Embryonic facial prominence (tissue), 1 donor: ENCODE measurements at regions not wholly inside any gene's neighbourhood (a gene's known extent, or its start where the extent isn't known, plus 50 kb on each side); places are given as distances from the start of the nearest gene placed in this dataset.

Experiments used
- DNase-seq: peaks from one replicate; pipeline ENCODE4 v3.0.0-alpha.2; 2016; ENCODE audit errors: extremely low spot score

DNA sequence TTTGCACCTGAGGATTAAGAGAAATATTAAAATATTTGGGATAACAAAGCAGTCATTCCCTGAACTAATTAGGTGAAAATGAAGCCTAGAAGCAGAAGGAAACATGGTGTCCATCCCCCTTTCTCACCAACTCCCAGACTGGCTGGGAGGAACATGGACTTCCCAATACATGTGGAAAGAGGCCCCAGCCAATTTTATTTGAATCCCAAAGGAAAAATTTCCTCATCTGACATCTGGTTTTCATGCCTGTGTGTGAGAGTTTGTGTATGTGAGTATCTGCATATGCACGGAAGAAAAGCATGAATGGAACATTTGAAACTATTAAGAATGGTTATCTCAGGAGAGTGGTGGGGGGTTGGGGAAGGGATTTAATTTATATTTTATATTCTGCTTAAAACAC lies 84.3 kb downstream of the COPS8 start:
- DNase-seq = no peak

GRCh38 chr2:237171396-237171795 lies 85.7 kb downstream of the COPS8 start:
- DNase-seq = peak; percentile 38

GRCh38 chr2:237171881-237172280 lies 86.2 kb downstream of the COPS8 start:
- no peak for DNase-seq

DNA sequence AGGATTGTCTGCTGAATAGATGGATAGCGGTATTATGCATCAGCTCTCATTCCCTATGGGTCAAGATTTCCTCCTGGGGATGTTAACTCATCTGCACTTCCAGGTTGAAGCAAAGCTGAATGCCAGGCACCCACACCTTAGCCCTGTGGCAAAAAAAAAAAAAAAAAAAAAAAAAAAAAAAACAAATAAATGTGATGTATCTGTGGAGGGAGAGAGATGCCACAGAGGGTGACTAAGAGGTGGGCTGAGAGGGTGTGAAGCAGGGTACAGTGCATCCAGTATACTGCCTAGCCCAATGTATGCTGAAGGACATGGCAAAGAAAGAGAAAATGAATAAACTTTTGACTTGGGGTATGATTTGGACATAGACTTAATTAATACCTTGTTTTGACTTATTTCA lies 91.4 kb downstream of the COPS8 start:
- DNase-seq = no peak

DNA sequence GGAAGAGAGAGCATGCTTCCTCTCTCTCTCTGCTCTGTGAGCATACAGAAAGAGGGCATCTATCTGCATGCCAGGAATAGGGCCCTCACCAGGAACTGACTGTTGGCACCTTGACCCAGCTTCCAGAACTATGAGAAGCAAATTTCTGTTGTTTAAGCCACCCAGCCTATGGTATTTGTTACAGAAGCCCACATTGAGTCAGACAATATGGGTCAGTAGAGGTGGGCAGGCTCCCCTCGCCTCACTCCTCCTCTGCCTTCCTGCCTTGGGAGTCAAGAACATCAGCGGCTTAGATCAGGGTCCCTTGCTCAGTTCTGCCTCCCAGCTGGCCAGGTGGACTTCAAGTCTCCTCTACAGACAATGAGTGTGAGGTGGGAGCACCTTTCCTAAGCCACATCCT lies 92.3 kb downstream of the COPS8 start:
- DNase-seq = no peak

- no peak for DNase-seq
Observed at GRCh38 chr2:237178396-237178795, 92.7 kb downstream of the COPS8 start.

DNA sequence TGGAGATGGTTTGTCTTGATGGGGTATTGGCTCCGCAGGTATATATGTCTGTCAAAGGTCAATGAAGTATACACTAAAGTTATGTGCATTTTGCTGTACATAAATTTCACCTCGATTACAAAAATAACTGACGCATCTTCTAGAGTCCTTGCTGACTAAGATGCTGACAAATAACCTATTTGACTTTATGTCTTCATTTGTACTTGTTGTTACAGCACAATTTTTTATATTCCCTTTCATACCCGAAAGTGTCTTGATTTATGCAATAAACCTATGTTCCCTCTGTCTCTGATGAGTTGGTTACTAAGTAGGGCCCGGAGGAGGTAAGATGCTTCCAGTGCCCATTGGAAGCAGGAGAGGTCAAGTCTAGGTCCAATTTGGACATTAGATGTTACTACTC lies 93.5 kb downstream of the COPS8 start:
- no peak for DNase-seq

GRCh38 chr2:237180187-237180586 lies 94.5 kb downstream of the COPS8 start:
- no peak for DNase-seq

- no peak for DNase-seq
Observed at GRCh38 chr2:237180987-237181386, 95.3 kb downstream of the COPS8 start.

- no peak for DNase-seq
Observed at GRCh38 chr2:237181844-237182243, 96.2 kb downstream of the COPS8 start.

DNA sequence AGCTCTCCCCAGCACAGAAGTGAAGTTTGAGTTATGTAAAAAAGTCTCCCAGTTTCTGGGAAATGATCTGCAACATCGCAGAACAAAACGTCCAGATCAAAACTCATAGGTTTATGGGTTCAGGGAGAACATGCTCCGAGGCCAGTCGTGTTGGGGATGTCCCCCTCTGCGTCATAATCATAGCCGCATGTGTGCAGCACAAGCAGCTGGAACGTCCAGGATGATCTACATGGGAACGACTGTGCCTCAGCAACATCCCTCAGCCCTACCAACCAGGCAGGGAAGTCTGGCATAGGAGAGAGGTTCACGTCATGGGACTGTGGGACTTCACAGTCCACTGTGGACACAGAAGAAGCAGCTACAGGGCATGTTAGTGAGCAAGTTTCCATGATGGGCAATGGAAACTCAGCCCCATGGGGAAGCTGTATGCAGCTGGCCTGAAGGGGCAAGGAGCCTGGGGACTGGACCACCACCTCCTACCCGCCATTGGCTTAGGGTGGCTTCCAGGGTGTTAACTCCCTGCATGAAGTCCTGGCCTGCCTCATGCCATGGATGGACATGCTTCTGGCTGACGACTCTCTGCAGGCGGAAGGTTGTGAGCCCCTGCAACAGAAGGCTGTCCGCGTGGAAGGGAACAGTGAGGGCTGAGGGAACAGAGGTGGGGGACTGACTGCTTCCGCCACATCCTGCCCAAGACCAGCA lies 96.9 kb downstream of the COPS8 start:
- DNase-seq = no peak

DNA sequence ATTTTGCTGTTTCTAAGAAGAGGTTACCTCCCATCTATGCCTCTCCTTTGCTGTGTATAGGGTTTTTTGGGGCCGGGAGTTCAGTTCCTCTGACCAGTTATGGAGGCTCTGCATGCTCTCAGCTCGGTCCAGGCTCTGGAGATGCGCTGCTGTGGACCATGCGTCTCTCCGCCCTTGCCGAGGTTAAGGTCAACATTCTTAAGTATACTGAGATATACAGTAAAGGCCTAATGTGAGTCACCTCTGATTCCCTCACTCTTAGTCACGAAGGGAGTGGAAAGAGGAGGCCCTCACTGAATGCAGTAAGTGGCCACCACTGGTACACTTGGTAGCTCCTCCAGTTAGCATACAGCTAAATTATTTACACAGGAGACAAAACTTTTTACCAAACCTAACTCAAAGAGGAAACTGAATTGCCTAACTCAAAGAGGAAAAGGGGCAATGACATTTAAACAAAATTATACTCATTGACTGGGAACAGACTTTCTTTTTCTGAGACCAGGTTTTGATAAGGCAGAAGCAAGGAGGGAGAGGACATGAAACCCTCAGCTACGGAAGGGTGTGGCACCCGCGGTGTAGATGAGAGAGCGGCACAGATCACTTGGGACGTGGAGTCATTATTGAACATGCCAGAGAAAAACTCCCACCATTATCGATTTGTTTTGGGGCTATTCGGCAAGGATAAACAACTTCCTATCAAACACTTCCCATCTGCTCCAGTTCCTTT lies 98.7 kb downstream of the COPS8 start:
- no peak for DNase-seq

DNA sequence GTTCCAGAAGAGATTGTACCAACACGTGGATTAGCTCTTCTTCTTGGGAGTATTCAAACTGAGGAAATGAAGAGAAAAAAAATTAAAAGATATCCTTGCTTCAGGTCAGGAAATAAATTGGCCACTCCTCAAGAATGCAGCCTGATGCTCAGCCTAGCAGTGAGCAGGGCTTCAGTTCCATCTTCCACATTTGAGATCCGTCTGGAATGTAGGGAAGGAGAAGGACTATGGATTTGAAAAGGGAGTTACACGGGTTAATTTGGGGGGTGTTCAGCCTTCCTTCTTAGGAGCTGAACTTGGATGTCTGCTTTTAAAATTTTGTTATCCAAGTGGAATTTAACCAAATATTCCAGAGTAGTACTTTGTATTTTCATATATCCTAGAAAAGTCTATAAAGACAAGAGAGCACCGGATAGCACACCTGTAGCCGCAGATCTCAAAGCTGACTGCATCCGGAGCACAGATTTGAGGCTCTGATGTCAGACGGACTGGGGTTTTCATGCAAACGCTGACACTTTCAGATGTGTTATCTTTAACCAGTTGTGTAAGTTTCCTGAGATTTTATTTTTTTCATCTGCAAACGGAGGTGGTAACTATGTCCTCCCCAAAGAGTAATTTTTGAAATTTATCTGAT lies 99.3 kb downstream of the COPS8 start:
- DNase-seq = no peak

DNA sequence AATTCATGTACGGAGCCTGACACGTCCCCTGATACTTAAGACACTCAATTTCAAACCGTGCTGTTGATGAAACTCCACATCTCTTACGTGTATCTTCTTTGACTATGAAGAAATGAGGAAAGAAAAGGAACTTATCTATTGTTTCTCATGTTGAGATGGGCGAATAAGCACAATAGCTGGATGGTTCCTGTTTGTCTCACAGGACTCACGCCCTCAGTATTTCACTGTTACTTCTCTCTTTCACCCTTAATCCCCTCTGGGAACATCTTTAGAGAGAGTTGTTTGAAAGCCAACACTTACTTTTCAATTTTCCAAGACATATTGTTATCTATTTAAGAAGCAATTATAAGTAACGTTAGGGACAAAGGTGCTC lies 99.8 kb downstream of the COPS8 start:
- no peak for DNase-seq

DNA sequence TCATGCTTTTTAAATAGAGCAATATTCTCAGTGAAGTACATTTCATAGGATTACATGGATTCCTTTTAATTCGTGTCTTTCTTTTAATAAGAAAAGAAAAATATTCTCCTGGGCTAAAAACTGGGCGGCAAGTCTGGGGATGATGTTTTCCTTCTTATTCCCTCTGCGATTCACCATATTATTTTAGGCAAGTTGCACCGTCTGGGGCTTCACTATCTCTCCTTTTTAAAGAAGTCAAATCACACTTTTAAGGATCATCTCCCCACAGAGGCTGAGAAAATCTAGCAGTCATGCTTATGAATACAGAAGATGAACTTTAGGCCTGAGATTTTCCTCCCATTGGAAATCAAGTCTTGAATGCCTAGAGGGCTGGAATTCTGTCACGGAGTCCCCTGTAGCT lies 104.1 kb downstream of the COPS8 start:
- no peak for DNase-seq

GRCh38 chr2:237190966-237191713 lies 105.5 kb downstream of the COPS8 start:
- no peak for DNase-seq

- DNase-seq = no peak
Observed at GRCh38 chr2:237191714-237192081, 106.0 kb downstream of the COPS8 start.

GRCh38 chr2:237192881-237193280 lies 107.2 kb downstream of the COPS8 start:
- DNase-seq = no peak

DNA sequence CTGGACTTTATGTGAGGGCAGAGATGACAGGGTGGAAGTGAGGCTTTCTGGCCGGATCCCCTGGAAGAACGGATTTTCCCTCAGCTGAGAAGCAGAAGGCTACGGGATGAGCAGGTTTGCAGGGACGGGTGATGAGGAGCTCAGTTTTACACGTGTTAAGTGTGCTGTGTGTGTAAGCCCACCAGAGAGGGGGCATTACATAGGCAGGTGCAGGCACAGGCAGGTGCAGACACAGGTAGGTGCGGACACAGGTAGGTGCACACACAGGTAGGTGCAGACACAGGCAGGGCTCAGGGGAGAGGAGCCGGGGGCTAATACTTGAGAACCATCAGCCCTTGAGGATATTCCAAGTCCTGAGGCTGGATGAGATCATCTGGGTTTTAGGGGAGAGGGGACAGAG lies 107.7 kb downstream of the COPS8 start:
- no peak for DNase-seq

DNA sequence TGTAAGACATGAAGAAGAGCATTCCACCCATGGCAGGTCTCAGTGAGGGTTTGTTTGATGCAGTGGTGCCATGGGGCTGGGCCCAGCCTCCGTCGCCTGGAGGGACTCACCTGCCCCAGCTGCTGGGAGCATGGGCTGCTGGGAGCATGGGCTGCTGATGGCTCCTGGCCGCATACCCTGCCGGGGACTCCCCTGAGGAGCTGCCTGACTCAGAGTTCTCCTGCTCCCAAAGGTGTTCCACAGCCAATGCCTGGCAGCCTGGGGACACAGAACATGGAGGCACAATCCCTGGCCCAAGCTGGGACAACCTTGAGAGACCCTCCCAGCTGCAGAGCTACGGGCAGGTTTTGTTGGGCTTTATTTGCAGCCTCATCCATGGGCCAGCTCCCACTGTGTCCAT lies 108.4 kb downstream of the COPS8 start:
- DNase-seq = no peak

- no peak for DNase-seq
Observed at GRCh38 chr2:237194906-237195305, 109.2 kb downstream of the COPS8 start.

- DNase-seq = no peak
Observed at GRCh38 chr2:237195396-237196120, 109.9 kb downstream of the COPS8 start.
